Activated T-helper 17 cell treated with anti-CD3 and anti-CD28 coated beads, Interleukin-2, amount 50 U/mL, for 72 hours (primary cell): ENCODE measurements at regions not wholly inside any gene's neighbourhood (a gene's known extent, or its start where the extent isn't known, plus 50 kb on each side); places are given as distances from the start of the nearest gene placed in this dataset.

ENCODE experiments used
- ATAC-seq: fragments of 150-1000 bp; cut with Tn5 transposase; replicated peaks from 2 replicates; pipeline ENCODE4 v1.10.0; 2021; ENCODE audit warnings: mild to moderate bottlenecking, moderate library complexity
- H3K27ac Mint-ChIP-seq: one replicate; pipeline ENCODE4 v1.8.0; 2022; ENCODE audit warnings: mixed read lengths
- H3K27me3 Mint-ChIP-seq: one replicate; pipeline ENCODE4 v1.8.0; 2022; ENCODE audit warnings: mixed read lengths
- H3K36me3 Mint-ChIP-seq: one replicate; pipeline ENCODE4 v1.8.0; 2022; ENCODE audit warnings: low read depth, mild to moderate bottlenecking, mixed read lengths
- H3K4me1 Mint-ChIP-seq: one replicate; pipeline ENCODE4 v1.8.0; 2022; ENCODE audit warnings: mixed read lengths
- H3K4me3 Mint-ChIP-seq: one replicate; pipeline ENCODE4 v1.8.0; 2022; ENCODE audit warnings: mild to moderate bottlenecking, mixed read lengths
- H3K9me3 Mint-ChIP-seq: one replicate; pipeline ENCODE4 v1.8.0; 2022; ENCODE audit warnings: mixed read lengths

GRCh38 chr6:14625173-14625895 lies 507.8 kb downstream of the CD83 start:
- no peaks in the 10 kb centered on the region for H3K36me3 Mint-ChIP-seq
- ATAC-seq, result no peak
- H3K4me1 Mint-ChIP-seq, result peaks cover 10% of the 10 kb centered on the region
- H3K27me3 Mint-ChIP-seq, result no peaks in the 10 kb centered on the region
- no peak overlapping the region for H3K4me3 Mint-ChIP-seq
- peak overlapping the region; percentile 34 for H3K27ac Mint-ChIP-seq
- no peaks in the 10 kb centered on the region for H3K9me3 Mint-ChIP-seq

- ATAC-seq, result no peak
- H3K27me3 Mint-ChIP-seq, result no peaks in the 10 kb centered on the region
- no peaks in the 10 kb centered on the region for H3K36me3 Mint-ChIP-seq
- peaks cover 10% of the 10 kb centered on the region for H3K4me1 Mint-ChIP-seq
- no peak overlapping the region for H3K27ac Mint-ChIP-seq
- H3K9me3 Mint-ChIP-seq, result no peaks in the 10 kb centered on the region
- H3K4me3 Mint-ChIP-seq, result no peak overlapping the region
Observed at GRCh38 chr6:14626556-14626955, 509.0 kb downstream of the CD83 start.

GRCh38 chr6:14630016-14630415 lies 512.4 kb downstream of the CD83 start:
- ATAC-seq, result no peak
- Mint-ChIP-seq H3K27ac (no peak overlapping the region), H3K27me3 (no peaks in the 10 kb centered on the region), H3K36me3 (no peaks in the 10 kb centered on the region), H3K4me1 (peaks cover 20% of the 10 kb centered on the region), H3K9me3 (no peaks in the 10 kb centered on the region), H3K4me3 (no peak overlapping the region)

- Mint-ChIP-seq H3K27me3 (no peaks in the 10 kb centered on the region), H3K36me3 (no peaks in the 10 kb centered on the region), H3K4me1 (peaks cover 34% of the 10 kb centered on the region), H3K9me3 (no peaks in the 10 kb centered on the region), H3K27ac (peak overlapping the region; percentile 93), H3K4me3 (peak overlapping the region; percentile 89)
- no peak for ATAC-seq
Observed at GRCh38 chr6:14633479-14633878, 515.9 kb downstream of the CD83 start.

- H3K4me1 Mint-ChIP-seq, result peaks cover 37% of the 10 kb centered on the region
- ATAC-seq, result peak; percentile 16
- H3K4me3 Mint-ChIP-seq, result peak overlapping the region; percentile 89
- H3K9me3 Mint-ChIP-seq, result no peaks in the 10 kb centered on the region
- no peaks in the 10 kb centered on the region for H3K27me3 Mint-ChIP-seq
- H3K27ac Mint-ChIP-seq, result peak overlapping the region; percentile 93
- H3K36me3 Mint-ChIP-seq, result no peaks in the 10 kb centered on the region
Observed at GRCh38 chr6:14634072-14634471, 516.5 kb downstream of the CD83 start.

- peak overlapping the region; percentile 89 for H3K4me3 Mint-ChIP-seq
- no peaks in the 10 kb centered on the region for H3K27me3 Mint-ChIP-seq
- H3K36me3 Mint-ChIP-seq, result no peaks in the 10 kb centered on the region
- peak overlapping the region; percentile 93 for H3K27ac Mint-ChIP-seq
- H3K9me3 Mint-ChIP-seq, result no peaks in the 10 kb centered on the region
- ATAC-seq, result peak; percentile 79
- H3K4me1 Mint-ChIP-seq, result peaks cover 42% of the 10 kb centered on the region
Observed at GRCh38 chr6:14635195-14635594, 517.6 kb downstream of the CD83 start.

- Mint-ChIP-seq H3K4me3 (peak overlapping the region; percentile 89), H3K27ac (peak overlapping the region; percentile 93), H3K36me3 (no peaks in the 10 kb centered on the region), H3K4me1 (peaks cover 50% of the 10 kb centered on the region), H3K9me3 (no peaks in the 10 kb centered on the region), H3K27me3 (no peaks in the 10 kb centered on the region)
- ATAC-seq, result peak; percentile 65
Observed at GRCh38 chr6:14635934-14636591, 518.5 kb downstream of the CD83 start.

- ATAC-seq, result no peak
- H3K4me1 Mint-ChIP-seq, result peaks cover 50% of the 10 kb centered on the region
- peak overlapping the region; percentile 14 for H3K4me3 Mint-ChIP-seq
- H3K27ac Mint-ChIP-seq, result peak overlapping the region; percentile 23
- H3K36me3 Mint-ChIP-seq, result no peaks in the 10 kb centered on the region
- H3K27me3 Mint-ChIP-seq, result no peaks in the 10 kb centered on the region
- H3K9me3 Mint-ChIP-seq, result no peaks in the 10 kb centered on the region
Observed at GRCh38 chr6:14638435-14638905, 520.9 kb downstream of the CD83 start.

GRCh38 chr6:14638906-14639761 lies 521.6 kb downstream of the CD83 start:
- no peaks in the 10 kb centered on the region for H3K9me3 Mint-ChIP-seq
- H3K36me3 Mint-ChIP-seq, result no peaks in the 10 kb centered on the region
- H3K27me3 Mint-ChIP-seq, result no peaks in the 10 kb centered on the region
- no peak for ATAC-seq
- H3K4me3 Mint-ChIP-seq, result peak overlapping the region; percentile 14
- H3K4me1 Mint-ChIP-seq, result peaks cover 45% of the 10 kb centered on the region
- peak overlapping the region; percentile 23 for H3K27ac Mint-ChIP-seq

- H3K9me3 Mint-ChIP-seq, result no peaks in the 10 kb centered on the region
- peak overlapping the region; percentile 28 for H3K27ac Mint-ChIP-seq
- H3K4me1 Mint-ChIP-seq, result peaks cover 38% of the 10 kb centered on the region
- H3K4me3 Mint-ChIP-seq, result peak overlapping the region; percentile 35
- no peaks in the 10 kb centered on the region for H3K27me3 Mint-ChIP-seq
- ATAC-seq, result peak; percentile 27
- H3K36me3 Mint-ChIP-seq, result no peaks in the 10 kb centered on the region
Observed at GRCh38 chr6:14639983-14640599, 522.5 kb downstream of the CD83 start.

GRCh38 chr6:14640631-14641030 lies 523.1 kb downstream of the CD83 start:
- Mint-ChIP-seq H3K27me3 (no peaks in the 10 kb centered on the region), H3K36me3 (no peaks in the 10 kb centered on the region), H3K27ac (peak overlapping the region; percentile 28), H3K9me3 (no peaks in the 10 kb centered on the region), H3K4me1 (peaks cover 34% of the 10 kb centered on the region), H3K4me3 (peak overlapping the region; percentile 35)
- no peak for ATAC-seq

- Mint-ChIP-seq H3K9me3 (no peaks in the 10 kb centered on the region), H3K27me3 (no peaks in the 10 kb centered on the region), H3K36me3 (no peaks in the 10 kb centered on the region), H3K4me1 (peaks cover 25% of the 10 kb centered on the region), H3K27ac (no peak overlapping the region), H3K4me3 (peak overlapping the region; percentile 35)
- ATAC-seq, result no peak
Observed at GRCh38 chr6:14641423-14642135, 524.0 kb downstream of the CD83 start.

- no peaks in the 10 kb centered on the region for H3K36me3 Mint-ChIP-seq
- H3K27me3 Mint-ChIP-seq, result no peaks in the 10 kb centered on the region
- H3K27ac Mint-ChIP-seq, result no peak overlapping the region
- peak overlapping the region; percentile 4 for H3K4me3 Mint-ChIP-seq
- no peaks in the 10 kb centered on the region for H3K9me3 Mint-ChIP-seq
- ATAC-seq, result peak; percentile 45
- H3K4me1 Mint-ChIP-seq, result peaks cover 23% of the 10 kb centered on the region
Observed at GRCh38 chr6:14642136-14642505, 524.5 kb downstream of the CD83 start.

GRCh38 chr6:14642842-14643241 lies 525.3 kb downstream of the CD83 start:
- H3K27ac Mint-ChIP-seq, result no peak overlapping the region
- H3K4me3 Mint-ChIP-seq, result no peak overlapping the region

More at GRCh38 chr6:14642842-14643241, 525.3 kb downstream of the CD83 start:
- Mint-ChIP-seq H3K4me1 (peaks cover 19% of the 10 kb centered on the region), H3K27me3 (no peaks in the 10 kb centered on the region), H3K36me3 (no peaks in the 10 kb centered on the region), H3K9me3 (no peaks in the 10 kb centered on the region)
- ATAC-seq, result no peak
